Natural killer cell (primary cell): ENCODE measurements at regions not wholly inside any gene's neighbourhood (a gene's known extent, or its start where the extent isn't known, plus 50 kb on each side); places are given as distances from the start of the nearest gene placed in this dataset.
"Not testable (repeated sequence)": the region's sequence is repeated elsewhere in the genome, so short reads cannot be mapped to it uniquely, and the experiment has no call there.

Experiments used
- ATAC-seq, 3 donors: fragments of 150-1000 bp in 2 of 3; fragments of 200-7000 bp in 1 of 3; cut with Tn5 transposase; 1 replicate in 1 of 3; 2 replicates in 2 of 3; pipeline ENCODE4 v1.10.0; 2021; ENCODE audit warnings: mild to moderate bottlenecking in 2 of 3, moderate library complexity in 2 of 3
- DNase-seq, 2 donors: peaks; one replicate each; pipeline versions ENCODE4 v3.0.0 to v3.0.0-alpha.2; 2013 to 2021; ENCODE audit warnings: mixed read lengths in 1 of 2
- H3K27ac ChIP-seq: one replicate; pipeline ENCODE4 v1.5.1; 2013; ENCODE audit warnings: mild to moderate bottlenecking, low read length
- H3K27me3 ChIP-seq: one replicate; pipeline ENCODE4 v1.6.1; 2013; ENCODE audit warnings: low read length; ENCODE audit not compliant: control insufficient read depth, insufficient read depth
- H3K36me3 ChIP-seq: one replicate; pipeline ENCODE4 v1.6.1; 2013; ENCODE audit warnings: low read length; ENCODE audit not compliant: control insufficient read depth, insufficient read depth
- H3K4me1 ChIP-seq: one replicate; pipeline ENCODE4 v1.6.1; 2013; ENCODE audit warnings: low read length; ENCODE audit not compliant: control insufficient read depth, insufficient read depth
- H3K4me3 ChIP-seq: one replicate; pipeline ENCODE4 v1.5.1; 2013; ENCODE audit warnings: low read length
- H3K9me3 ChIP-seq: one replicate; pipeline ENCODE4 v1.6.1; 2013; ENCODE audit warnings: low read length; ENCODE audit not compliant: control insufficient read depth, insufficient read depth
- H3K27ac Mint-ChIP-seq, 2 donors: one replicate each; pipeline ENCODE4 v1.8.0; 2022; ENCODE audit warnings: mild to moderate bottlenecking in 2 of 2, mixed read lengths in 2 of 2, moderate library complexity in 1 of 2
- H3K27me3 Mint-ChIP-seq, 2 donors: one replicate each; pipeline ENCODE4 v1.8.0; 2022; ENCODE audit warnings: low read depth in 2 of 2, mixed read lengths in 2 of 2
- H3K36me3 Mint-ChIP-seq: one replicate; pipeline ENCODE4 v1.8.0; 2022; ENCODE audit warnings: mixed read lengths
- H3K4me1 Mint-ChIP-seq, 2 donors: one replicate each; pipeline ENCODE4 v1.8.0; 2022; ENCODE audit warnings: mixed read lengths in 2 of 2
- H3K4me3 Mint-ChIP-seq: one replicate; pipeline ENCODE4 v1.8.0; 2022; ENCODE audit warnings: mild to moderate bottlenecking, moderate library complexity, mixed read lengths
- H3K9me3 Mint-ChIP-seq, 2 donors: one replicate each; pipeline ENCODE4 v1.8.0; 2022; ENCODE audit warnings: mixed read lengths in 2 of 2
- WGBS: methylation state at CpG from one replicate; pipeline ENCODE4 v1.1.7; 2013; ENCODE audit warnings: missing lambda C conversion rate; ENCODE audit not compliant: insufficient coverage; 5-methylcytosine and 5-hydroxymethylcytosine counted together
- intact Hi-C: fragments of 100-400 bp; cut with micrococcal nuclease; formaldehyde crosslinking; loops from one replicate; pipeline ENCODE4 v1.14.2; 2022
- TF ChIP-seq, protein P1 (sequence below): fragments of 200-600 bp; IDR thresholded peaks from one replicate; pipeline ENCODE4 v1.8.0; 2022; ENCODE audit warnings: antibody characterized with exemption

GRCh38 chr10:34058845-34059614, 724.6 kb upstream of the NRP1 start:
- no peaks in the 10 kb centered on the region for H3K4me1 ChIP-seq
- Mint-ChIP-seq H3K27me3 (peaks cover 0 to 13% of the 10 kb centered on the region in 2 donors), H3K36me3 (peaks cover 12% of the 10 kb centered on the region), H3K4me3 (no peak overlapping the region), H3K9me3 (peaks cover 5% of the 10 kb centered on the region in 2 donors), H3K4me1 (no peaks in the 10 kb centered on the region), H3K27ac (no peak overlapping the region)
- intact Hi-C loops: no loop called here
- DNase-seq (no peak), ATAC-seq (no peak)
- no peaks in the 10 kb centered on the region for H3K36me3 ChIP-seq
- TF ChIP-seq, protein P1, sequence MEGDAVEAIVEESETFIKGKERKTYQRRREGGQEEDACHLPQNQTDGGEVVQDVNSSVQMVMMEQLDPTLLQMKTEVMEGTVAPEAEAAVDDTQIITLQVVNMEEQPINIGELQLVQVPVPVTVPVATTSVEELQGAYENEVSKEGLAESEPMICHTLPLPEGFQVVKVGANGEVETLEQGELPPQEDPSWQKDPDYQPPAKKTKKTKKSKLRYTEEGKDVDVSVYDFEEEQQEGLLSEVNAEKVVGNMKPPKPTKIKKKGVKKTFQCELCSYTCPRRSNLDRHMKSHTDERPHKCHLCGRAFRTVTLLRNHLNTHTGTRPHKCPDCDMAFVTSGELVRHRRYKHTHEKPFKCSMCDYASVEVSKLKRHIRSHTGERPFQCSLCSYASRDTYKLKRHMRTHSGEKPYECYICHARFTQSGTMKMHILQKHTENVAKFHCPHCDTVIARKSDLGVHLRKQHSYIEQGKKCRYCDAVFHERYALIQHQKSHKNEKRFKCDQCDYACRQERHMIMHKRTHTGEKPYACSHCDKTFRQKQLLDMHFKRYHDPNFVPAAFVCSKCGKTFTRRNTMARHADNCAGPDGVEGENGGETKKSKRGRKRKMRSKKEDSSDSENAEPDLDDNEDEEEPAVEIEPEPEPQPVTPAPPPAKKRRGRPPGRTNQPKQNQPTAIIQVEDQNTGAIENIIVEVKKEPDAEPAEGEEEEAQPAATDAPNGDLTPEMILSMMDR: no peak
- no peak overlapping the region for H3K4me3 ChIP-seq
- peaks cover 4% of the 10 kb centered on the region for H3K9me3 ChIP-seq
- WGBS: 90% methylated on average over 11 of the region's 11 CpGs
- no peak overlapping the region for H3K27ac ChIP-seq
- H3K27me3 ChIP-seq: no peaks in the 10 kb centered on the region

DNA sequence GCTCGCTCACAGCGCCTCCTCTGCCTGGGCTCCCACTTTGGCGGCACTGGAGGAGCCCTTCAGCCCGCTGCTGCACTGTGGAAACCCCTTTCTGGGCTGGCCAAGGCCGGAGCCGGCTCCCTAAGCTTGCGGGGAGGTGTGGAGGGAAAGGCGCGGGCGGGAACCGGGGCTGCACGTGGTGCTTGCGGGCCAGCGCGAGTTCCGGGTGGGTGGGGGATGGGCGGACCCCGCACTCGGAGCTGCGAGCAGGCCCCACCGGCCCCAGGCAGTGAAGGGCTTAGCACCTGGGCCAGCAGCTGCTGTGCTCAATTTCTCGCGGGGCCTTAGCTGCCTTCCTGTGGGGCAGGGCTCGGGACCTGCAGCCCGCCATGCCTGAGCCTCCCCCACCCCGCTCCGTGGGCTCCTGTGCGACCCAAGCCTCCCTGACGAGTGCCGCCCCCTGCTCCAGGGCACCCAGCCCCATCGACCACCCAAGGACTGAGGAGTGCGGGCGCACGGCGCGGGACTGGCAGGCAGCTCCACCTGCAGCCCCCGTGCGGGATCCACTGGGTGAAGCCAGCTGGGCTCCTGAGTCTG, 721.0 kb upstream of the NRP1 start:
- H3K4me1 Mint-ChIP-seq, H3K27me3 Mint-ChIP-seq, ATAC-seq, H3K4me1 ChIP-seq, H3K9me3 ChIP-seq, DNase-seq, H3K9me3 Mint-ChIP-seq, H3K36me3 Mint-ChIP-seq, H3K4me3 ChIP-seq, H3K27ac ChIP-seq, H3K36me3 ChIP-seq, H3K4me3 Mint-ChIP-seq, H3K27me3 ChIP-seq, H3K27ac Mint-ChIP-seq, intact Hi-C loops: not testable (repeated sequence)
- 94% methylated on average over 38 of the region's 38 CpGs for WGBS

DNA sequence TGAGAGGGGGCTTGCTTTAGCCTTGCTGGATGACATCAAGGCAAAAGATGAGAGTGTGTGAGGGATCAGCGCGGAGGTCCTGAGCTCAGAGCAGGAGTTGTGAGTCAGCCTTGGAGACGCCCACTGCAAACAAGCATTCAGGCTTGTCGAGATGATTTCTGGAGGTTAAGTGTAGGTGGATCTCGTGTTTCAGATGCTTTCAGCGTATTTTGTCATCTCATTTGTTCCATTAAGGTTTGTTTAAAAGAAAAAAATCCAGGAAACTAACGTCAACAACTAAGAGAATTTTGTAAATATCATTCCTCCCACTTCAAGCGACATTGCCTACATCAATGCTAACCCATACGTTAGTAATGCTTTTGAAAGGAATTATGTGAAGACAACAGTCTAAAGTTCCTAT, 715.4 kb upstream of the NRP1 start:
- H3K9me3 Mint-ChIP-seq: peaks cover 2 to 4% of the 10 kb centered on the region in 2 donors
- Histone ChIP-seq H3K36me3 (no peaks in the 10 kb centered on the region), H3K4me3 (no peak overlapping the region), H3K27ac (no peak overlapping the region), H3K27me3 (no peaks in the 10 kb centered on the region), H3K9me3 (no peaks in the 10 kb centered on the region), H3K4me1 (no peaks in the 10 kb centered on the region)
- peaks cover 6% of the 10 kb centered on the region in 2 donors for H3K4me1 Mint-ChIP-seq
- ATAC-seq: no peak
- H3K27ac Mint-ChIP-seq: no peak overlapping the region
- no peak for DNase-seq
- no peak overlapping the region for H3K4me3 Mint-ChIP-seq
- TF ChIP-seq, protein P1: no peak
- WGBS: 84% methylated on average over 7 of the region's 9 CpGs
- intact Hi-C loops: no loop called here
- H3K36me3 Mint-ChIP-seq: no peaks in the 10 kb centered on the region
- peaks cover 0 to 2% of the 10 kb centered on the region in 2 donors for H3K27me3 Mint-ChIP-seq

DNA sequence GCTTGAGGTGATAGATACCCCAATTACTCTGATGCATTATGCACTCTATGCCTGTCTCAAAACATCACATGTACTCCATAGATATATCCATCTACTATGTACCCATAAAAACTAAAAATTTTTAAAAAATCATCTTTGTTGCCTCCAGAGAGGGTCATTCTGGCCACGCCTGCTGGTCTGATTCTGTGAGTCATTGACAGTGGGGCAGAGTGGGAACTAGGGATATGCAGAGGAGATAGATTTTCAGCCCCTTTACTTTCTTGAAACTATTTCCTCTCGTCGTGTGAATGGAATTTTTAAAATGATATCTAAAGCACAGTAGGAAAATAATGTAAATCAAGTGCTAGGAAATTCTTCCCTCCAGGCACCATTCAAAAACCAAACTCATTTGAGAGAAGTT, 715.0 kb upstream of the NRP1 start:
- Mint-ChIP-seq H3K36me3 (no peaks in the 10 kb centered on the region), H3K4me1 (peaks cover 6% of the 10 kb centered on the region in 2 donors), H3K9me3 (peaks cover 2 to 4% of the 10 kb centered on the region in 2 donors), H3K4me3 (no peak overlapping the region), H3K27ac (no peak overlapping the region), H3K27me3 (peaks cover 0 to 2% of the 10 kb centered on the region in 2 donors)
- Histone ChIP-seq H3K4me1 (no peaks in the 10 kb centered on the region), H3K4me3 (no peak overlapping the region), H3K9me3 (no peaks in the 10 kb centered on the region), H3K27ac (no peak overlapping the region), H3K27me3 (no peaks in the 10 kb centered on the region), H3K36me3 (no peaks in the 10 kb centered on the region)
- DNase-seq: no peak
- 86% methylated on average over 1 of the region's 3 CpGs for WGBS
- intact Hi-C loops: no loop called here
- ATAC-seq: no peak
- TF ChIP-seq, protein P1: no peak
